Tibial nerve (tissue), 3 donors: ENCODE measurements at regions not wholly inside any gene's neighbourhood (a gene's known extent, or its start where the extent isn't known, plus 50 kb on each side); places are given as distances from the start of the nearest gene placed in this dataset.

Source experiments
- POLR2A ChIP-seq, 2 donors: fragments of 450-650 bp; IDR thresholded peaks; one replicate each; pipeline ENCODE4 v1.6.1; 2017; ENCODE audit warnings: antibody characterized with exemption in 2 of 2, mild to moderate bottlenecking in 2 of 2, moderate library complexity in 2 of 2
- TF ChIP-seq, protein P1 (sequence below), 5 experiments: fragments of 200-600 bp in 3 of 5; fragments of 450-650 bp in 2 of 5; sonication (generic) in 3 of 5; IDR thresholded peaks; one replicate each; pipeline ENCODE4 v1.5.1; 2016 to 2019; ENCODE audit warnings: antibody characterized with exemption in 5 of 5, mild to moderate bottlenecking in 3 of 5, moderate library complexity in 2 of 5

DNA sequence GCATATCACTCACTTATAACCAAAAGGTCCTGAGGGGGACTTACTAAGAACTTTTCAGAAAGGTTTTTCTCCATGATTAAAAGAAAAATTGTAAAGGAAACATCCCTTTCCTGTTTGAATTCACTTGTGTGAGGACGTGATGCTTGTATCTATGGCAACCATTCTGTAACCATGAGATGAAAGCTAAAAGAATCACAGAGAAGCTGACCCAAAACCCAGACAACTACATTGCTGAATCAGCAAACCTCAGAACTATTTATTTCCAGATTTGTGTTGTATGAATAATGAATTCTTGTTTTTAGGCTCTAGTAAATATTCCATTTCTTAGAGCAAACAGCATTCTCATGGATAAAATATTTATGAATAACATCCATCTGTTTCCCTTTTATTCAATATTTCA, 91.2 kb downstream of the RCHY1 start:
- TF ChIP-seq, protein P1, sequence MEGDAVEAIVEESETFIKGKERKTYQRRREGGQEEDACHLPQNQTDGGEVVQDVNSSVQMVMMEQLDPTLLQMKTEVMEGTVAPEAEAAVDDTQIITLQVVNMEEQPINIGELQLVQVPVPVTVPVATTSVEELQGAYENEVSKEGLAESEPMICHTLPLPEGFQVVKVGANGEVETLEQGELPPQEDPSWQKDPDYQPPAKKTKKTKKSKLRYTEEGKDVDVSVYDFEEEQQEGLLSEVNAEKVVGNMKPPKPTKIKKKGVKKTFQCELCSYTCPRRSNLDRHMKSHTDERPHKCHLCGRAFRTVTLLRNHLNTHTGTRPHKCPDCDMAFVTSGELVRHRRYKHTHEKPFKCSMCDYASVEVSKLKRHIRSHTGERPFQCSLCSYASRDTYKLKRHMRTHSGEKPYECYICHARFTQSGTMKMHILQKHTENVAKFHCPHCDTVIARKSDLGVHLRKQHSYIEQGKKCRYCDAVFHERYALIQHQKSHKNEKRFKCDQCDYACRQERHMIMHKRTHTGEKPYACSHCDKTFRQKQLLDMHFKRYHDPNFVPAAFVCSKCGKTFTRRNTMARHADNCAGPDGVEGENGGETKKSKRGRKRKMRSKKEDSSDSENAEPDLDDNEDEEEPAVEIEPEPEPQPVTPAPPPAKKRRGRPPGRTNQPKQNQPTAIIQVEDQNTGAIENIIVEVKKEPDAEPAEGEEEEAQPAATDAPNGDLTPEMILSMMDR (IDR thresholded peaks at IDR 0.05) = no peak
- TF ChIP-seq POLR2A (IDR thresholded peaks at IDR 0.05) = no peak
